ENCODE measurements at regions not wholly inside any gene's neighbourhood (a gene's known extent, or its start where the extent isn't known, plus 50 kb on each side); places are given as distances from the start of the nearest gene placed in this dataset.
"Not testable (repeated sequence)": the region's sequence is repeated elsewhere in the genome, so short reads cannot be mapped to it uniquely, and the experiment has no call there.

- no peak overlapping the region for H2AFZ ChIP-seq
- H3K9ac ChIP-seq = no peak overlapping the region
- TF ChIP-seq CTCF (IDR thresholded peaks at IDR 0.05) = no peak
These were observed 57.8 kb downstream of the OR2B2 start for GRCh38 chr6:27854421-27854820.

GRCh38 chr6:27851440-27851839 lies 60.8 kb downstream of the OR2B2 start:
- no peaks in the 10 kb centered on the region for H3K4me1 ChIP-seq
- no peak overlapping the region for H2AFZ ChIP-seq
- H3K9me3 ChIP-seq (ENCODE audit: control insufficient read depth, low read length) = no peaks in the 10 kb centered on the region
- no peak overlapping the region for H3K27ac ChIP-seq
- no peak overlapping the region for H3K4me3 ChIP-seq (ENCODE audit: low read depth, low read length)
- no peak overlapping the region for H3K4me2 ChIP-seq (ENCODE audit: low read length)
- no peak for TF ChIP-seq CTCF (IDR thresholded peaks at IDR 0.05)
- no peaks in the 10 kb centered on the region for H3K36me3 ChIP-seq (ENCODE audit: control insufficient read depth, insufficient read depth, low read length)
- H3K27me3 ChIP-seq (ENCODE audit: control insufficient read depth, insufficient read depth, low read length) = no peaks in the 10 kb centered on the region
- no peaks in the 10 kb centered on the region for H3K79me2 ChIP-seq
- no peak overlapping the region for H3K9ac ChIP-seq

More at GRCh38 chr6:27854421-27854820, 57.8 kb downstream of the OR2B2 start:
- Histone ChIP-seq H3K9me3 (ENCODE audit: control insufficient read depth, low read length) (no peaks in the 10 kb centered on the region), H3K4me1 (no peaks in the 10 kb centered on the region), H3K27ac (no peak overlapping the region), H3K36me3 (ENCODE audit: control insufficient read depth, insufficient read depth, low read length) (no peaks in the 10 kb centered on the region), H3K27me3 (ENCODE audit: control insufficient read depth, insufficient read depth, low read length) (no peaks in the 10 kb centered on the region), H3K79me2 (no peaks in the 10 kb centered on the region), H3K4me3 (ENCODE audit: low read depth, low read length) (no peak overlapping the region), H3K4me2 (ENCODE audit: low read length) (no peak overlapping the region)

- H3K4me3 ChIP-seq (ENCODE audit: low read depth, low read length); H3K4me2 ChIP-seq (ENCODE audit: low read length): not testable (repeated sequence)
These were observed 63.2 kb downstream of the OR2B2 start for GRCh38 chr6:27849001-27849400.

GRCh38 chr6:27847706-27848105 lies 64.5 kb downstream of the OR2B2 start:
- no peaks in the 10 kb centered on the region for H3K27me3 ChIP-seq (ENCODE audit: control insufficient read depth, insufficient read depth, low read length)
- no peaks in the 10 kb centered on the region for H3K9me3 ChIP-seq (ENCODE audit: control insufficient read depth, low read length)
- H2AFZ ChIP-seq = no peak overlapping the region
- H3K27ac ChIP-seq = no peak overlapping the region
- H3K4me1 ChIP-seq = no peaks in the 10 kb centered on the region
- no peak for TF ChIP-seq CTCF (IDR thresholded peaks at IDR 0.05)
- no peak overlapping the region for H3K4me3 ChIP-seq (ENCODE audit: low read depth, low read length)
- H3K79me2 ChIP-seq = no peaks in the 10 kb centered on the region
- H3K9ac ChIP-seq = no peak overlapping the region
- H3K4me2 ChIP-seq (ENCODE audit: low read length) = no peak overlapping the region
- H3K36me3 ChIP-seq (ENCODE audit: control insufficient read depth, insufficient read depth, low read length) = no peaks in the 10 kb centered on the region

More at GRCh38 chr6:27849001-27849400, 63.2 kb downstream of the OR2B2 start:
- H3K9ac ChIP-seq; H3K27ac ChIP-seq; H3K79me2 ChIP-seq; H3K4me1 ChIP-seq; H3K27me3 ChIP-seq (ENCODE audit: control insufficient read depth, insufficient read depth, low read length); H3K9me3 ChIP-seq (ENCODE audit: control insufficient read depth, low read length); H2AFZ ChIP-seq; H3K36me3 ChIP-seq (ENCODE audit: control insufficient read depth, insufficient read depth, low read length): not testable (repeated sequence)

- no peak overlapping the region for H3K27ac ChIP-seq
- H3K9ac ChIP-seq = no peak overlapping the region
- no peaks in the 10 kb centered on the region for H3K27me3 ChIP-seq (ENCODE audit: control insufficient read depth, insufficient read depth, low read length)
- no peak overlapping the region for H2AFZ ChIP-seq
- no peaks in the 10 kb centered on the region for H3K36me3 ChIP-seq (ENCODE audit: control insufficient read depth, insufficient read depth, low read length)
- H3K9me3 ChIP-seq (ENCODE audit: control insufficient read depth, low read length) = no peaks in the 10 kb centered on the region
- H3K4me2 ChIP-seq (ENCODE audit: low read length) = no peak overlapping the region
- peaks cover 5% of the 10 kb centered on the region for H3K4me1 ChIP-seq
- no peak overlapping the region for H3K4me3 ChIP-seq (ENCODE audit: low read depth, low read length)
- H3K79me2 ChIP-seq = no peaks in the 10 kb centered on the region
- no peak for TF ChIP-seq CTCF (IDR thresholded peaks at IDR 0.05)
These were observed 71.6 kb downstream of the OR2B2 start for GRCh38 chr6:27840572-27840971.
